HEK293T (cell line): ENCODE measurements at regions not wholly inside any gene's neighbourhood (a gene's known extent, or its start where the extent isn't known, plus 50 kb on each side); places are given as distances from the start of the nearest gene placed in this dataset.

ENCODE experiments used
- CTCF ChIA-PET: fragments of 350-600 bp; formaldehyde crosslinking; extraction: SDS; loops from one replicate; lab custom pipeline; 2021; ENCODE audit warnings: antibody characterized with exemption, inconsistent platforms; lab: Yijun Ruan, JAX
- POLR2A ChIA-PET: fragments of 350-600 bp; formaldehyde crosslinking; extraction: SDS; loops from one replicate; lab custom pipeline; 2020; ENCODE audit warnings: antibody characterized with exemption, inconsistent platforms; lab: Yijun Ruan, JAX
- DNase-seq: peaks from one replicate; pipeline ENCODE4 v3.0.0; 2012; ENCODE audit warnings: mixed read lengths; ENCODE audit errors: extremely low spot score
- ARNT ChIP-seq: fragments of 450-650 bp; IDR thresholded peaks from 2 replicates; pipeline ENCODE4 v1.6.1; 2017; ENCODE audit warnings: mild to moderate bottlenecking
- BHLHE40 ChIP-seq: fragments of 450-650 bp; IDR thresholded peaks from 2 replicates; pipeline ENCODE4 v1.6.1; 2016; ENCODE audit warnings: mild to moderate bottlenecking, moderate library complexity, borderline replicate concordance
- CTBP1 ChIP-seq: fragments of 450-650 bp; IDR thresholded peaks from 2 replicates; pipeline ENCODE4 v1.6.1; 2016; ENCODE audit warnings: borderline replicate concordance
- ELF4 ChIP-seq: fragments of 450-650 bp; IDR thresholded peaks from 2 replicates; pipeline ENCODE4 v1.6.1; 2017; ENCODE audit warnings: antibody characterized with exemption
- FOXA1 ChIP-seq: fragments of 450-650 bp; IDR thresholded peaks from 2 replicates; pipeline ENCODE4 v1.6.1; 2016; ENCODE audit warnings: mild to moderate bottlenecking
- FOXK2 ChIP-seq: fragments of 450-650 bp; IDR thresholded peaks from 2 replicates; pipeline ENCODE4 v1.6.1; 2016; ENCODE audit warnings: mild to moderate bottlenecking
- FOXM1 ChIP-seq: fragments of 450-650 bp; IDR thresholded peaks from 2 replicates; pipeline ENCODE4 v1.6.1; 2017; ENCODE audit warnings: mild to moderate bottlenecking, borderline replicate concordance
- HDGF ChIP-seq: fragments of 450-650 bp; IDR thresholded peaks from 2 replicates; pipeline ENCODE4 v1.6.1; 2017; ENCODE audit warnings: antibody characterized with exemption, borderline replicate concordance
- L3MBTL2 ChIP-seq: fragments of 450-650 bp; conservative IDR thresholded peaks from 2 replicates; pipeline ENCODE4 v1.6.1; 2016; ENCODE audit warnings: mild to moderate bottlenecking
- LEF1 ChIP-seq: fragments of 450-650 bp; IDR thresholded peaks from 2 replicates; pipeline ENCODE4 v1.6.1; 2017; ENCODE audit warnings: mild to moderate bottlenecking, borderline replicate concordance
- NFRKB ChIP-seq: fragments of 450-650 bp; IDR thresholded peaks from 2 replicates; pipeline ENCODE4 v1.6.1; 2016; ENCODE audit warnings: mild to moderate bottlenecking, moderate library complexity
- PKNOX1 ChIP-seq: fragments of 450-650 bp; IDR thresholded peaks from 2 replicates; pipeline ENCODE4 v1.6.1; 2016
- SP1 ChIP-seq: fragments of 450-650 bp; IDR thresholded peaks from 2 replicates; pipeline ENCODE4 v1.6.1; 2017
- SUZ12 ChIP-seq: fragments of 450-650 bp; IDR thresholded peaks from 2 replicates; pipeline ENCODE4 v1.6.1; 2016; ENCODE audit warnings: mild to moderate bottlenecking
- TARDBP ChIP-seq: fragments of 450-650 bp; IDR thresholded peaks from 2 replicates; pipeline ENCODE4 v1.6.1; 2016
- ZNF384 ChIP-seq: fragments of 450-650 bp; IDR thresholded peaks from 2 replicates; pipeline ENCODE4 v1.6.1; 2016

- no peak for DNase-seq
- no peak for TF ChIP-seq HDGF
- no peak for TF ChIP-seq FOXA1
- ChIA-PET CTCF (no interaction called here), POLR2A (no interaction called here)
Observed at GRCh38 chr9:20291201-20291600, 331.1 kb downstream of the MLLT3 start.

- ChIA-PET CTCF (no interaction called here), POLR2A (no interaction called here)
- DNase-seq, result no peak
- TF ChIP-seq L3MBTL2 (no peak), CTBP1 (no peak), TARDBP (no peak), ZNF384 (no peak), HDGF (no peak), FOXK2 (no peak), FOXM1 (no peak), PKNOX1 (no peak)
Observed at GRCh38 chr9:20290257-20290656, 332.0 kb downstream of the MLLT3 start.

GRCh38 chr9:20289423-20290010, 332.8 kb downstream of the MLLT3 start:
- TF ChIP-seq CTBP1 (no peak), FOXM1 (no peak), ZNF384 (no peak), ELF4 (no peak), L3MBTL2 (no peak), HDGF (no peak), PKNOX1 (no peak), BHLHE40 (no peak), ARNT (no peak), FOXA1 (no peak), NFRKB (no peak), LEF1 (no peak), SP1 (no peak), FOXK2 (no peak), SUZ12 (no peak), TARDBP (no peak)
- DNase-seq, result no peak
- ChIA-PET POLR2A (no interaction called here), CTCF (no interaction called here)

- DNase-seq, result no peak
- ChIA-PET POLR2A (no interaction called here), CTCF (no interaction called here)
- TF ChIP-seq ARNT (no peak), TARDBP (no peak), SP1 (no peak), FOXA1 (no peak), FOXM1 (no peak), NFRKB (no peak)
Observed at GRCh38 chr9:20286969-20287368, 335.3 kb downstream of the MLLT3 start.

- no peak for DNase-seq
- ChIA-PET CTCF (no interaction called here), POLR2A (no interaction called here)
- TF ChIP-seq FOXA1 (no peak), L3MBTL2 (no peak), NFRKB (no peak), BHLHE40 (no peak)
Observed at GRCh38 chr9:20286154-20286700, 336.1 kb downstream of the MLLT3 start.

- POLR2A ChIA-PET, result no interaction called here
Observed at GRCh38 chr9:20284601-20285289, 337.6 kb downstream of the MLLT3 start.

More at GRCh38 chr9:20284601-20285289, 337.6 kb downstream of the MLLT3 start:
- no peak for TF ChIP-seq FOXK2
- TF ChIP-seq ZNF384, result no peak
- no peak for TF ChIP-seq L3MBTL2
- no peak for TF ChIP-seq ARNT
- no peak for TF ChIP-seq SUZ12
- no peak for TF ChIP-seq CTBP1
- TF ChIP-seq SP1, result no peak
- TF ChIP-seq PKNOX1, result no peak
- no peak for TF ChIP-seq LEF1
- no peak for TF ChIP-seq FOXA1
- no peak for TF ChIP-seq NFRKB
- no peak for TF ChIP-seq FOXM1
- TF ChIP-seq ELF4, result no peak
- TF ChIP-seq BHLHE40, result no peak
- no peak for TF ChIP-seq TARDBP
- no peak for TF ChIP-seq HDGF
- DNase-seq, result no peak
- CTCF ChIA-PET, result no interaction called here
